HepG2 (cell line): ENCODE measurements at regions not wholly inside any gene's neighbourhood (a gene's known extent, or its start where the extent isn't known, plus 50 kb on each side); places are given as distances from the start of the nearest gene placed in this dataset.

Source experiments
- ATAC-seq: fragments of 200-7000 bp; cut with Tn5 transposase; 3 replicates; pipeline ENCODE4 v1.9.1; 2020; ENCODE audit warnings: mild to moderate bottlenecking, moderate library complexity
- BruUV-seq: library from RNA; stranded (reverse); fragments of 400-500 nt; replicated peaks from 2 replicates; lab custom pipeline; 2021; lab: Mats Ljungman, UMichigan
- CTCF ChIA-PET: fragments of 300-600 bp; formaldehyde crosslinking; extraction: SDS; loops from one replicate; lab custom pipeline; 2021; ENCODE audit warnings: low total read pairs, inconsistent platforms, low intra/inter-chr PET ratio; lab: Yijun Ruan, JAX
- POLR2A ChIA-PET: fragments of 350-600 bp; sonication (Branson Sonifier 250); formaldehyde crosslinking; loops from one replicate; lab custom pipeline; 2020; ENCODE audit warnings: antibody characterized with exemption, inconsistent platforms; lab: Yijun Ruan, JAX
- DNase-seq: peaks from one replicate; pipeline ENCODE4 v3.0.0-alpha.2; 2015; ENCODE audit warnings: low spot score
- FAIRE-seq: peaks from 3 replicates; lab custom pipeline; 2011; peaks lifted over from hg19 to GRCh38; lab: Jason Lieb, UNC
- H2AFZ ChIP-seq: one replicate; pipeline ENCODE4 v1.6.1; 2011; ENCODE audit warnings: low read length, inconsistent platforms
- H3K27ac ChIP-seq: fragments of 300-600 bp; 3 replicates; pipeline ENCODE4 v1.8.0; 2011; ENCODE audit warnings: mixed run types, mild to moderate bottlenecking, mixed read lengths, low read length, inconsistent platforms; ENCODE audit not compliant: insufficient read depth; ENCODE audit errors: extremely low read length
- H3K27me3 ChIP-seq, 2 experiments: fragments of 200-600 bp in 1 of 2; 2 replicates in 1 of 2; 3 replicates in 1 of 2; pipeline versions ENCODE4 v1.6.0 to v1.8.0; 2011; ENCODE audit warnings: low read length in 2 of 2, mild to moderate bottlenecking in 2 of 2, moderate library complexity in 2 of 2, inconsistent platforms in 1 of 2; ENCODE audit not compliant: insufficient read depth in 2 of 2, control insufficient read depth in 1 of 2
- H3K36me3 ChIP-seq, 2 experiments: fragments of 200-600 bp in 1 of 2; replicated peaks in 1 of 2; 2 replicates in 1 of 2; 3 replicates in 1 of 2; pipeline versions ENCODE4 v1.5.1 to v1.8.0; 2011; ENCODE audit warnings: low read length in 2 of 2, inconsistent platforms in 1 of 2; ENCODE audit not compliant: insufficient read depth in 2 of 2, control insufficient read depth in 1 of 2
- H3K4me1 ChIP-seq: 2 replicates; pipeline ENCODE4 v1.5.1; 2012; ENCODE audit warnings: low read length, inconsistent platforms; ENCODE audit not compliant: insufficient read depth
- H3K4me2 ChIP-seq: 2 replicates; pipeline ENCODE4 v1.6.0; 2011; ENCODE audit warnings: low read depth, low read length, inconsistent platforms
- H3K4me3 ChIP-seq, 3 experiments: fragments of 200-600 bp in 1 of 3; sonication (generic), shearing (Covaris generic) in 1 of 3; replicated peaks in 1 of 3; 2 replicates each; pipeline ENCODE4 v1.5.1; 2011 to 2016; ENCODE audit warnings: low read length in 3 of 3, inconsistent platforms in 2 of 3, low read depth in 2 of 3, mild to moderate bottlenecking in 2 of 3, control low read depth in 1 of 3, mixed read lengths in 1 of 3; ENCODE audit not compliant: insufficient read depth in 1 of 3
- H3K79me2 ChIP-seq: one replicate; pipeline ENCODE4 v1.6.1; 2011; ENCODE audit warnings: low read length, inconsistent platforms; ENCODE audit not compliant: insufficient read depth
- H3K9ac ChIP-seq: 2 replicates; pipeline ENCODE4 v1.6.0; 2011; ENCODE audit warnings: mild to moderate bottlenecking, low read depth, low read length, inconsistent platforms; ENCODE audit not compliant: insufficient read depth
- H3K9me3 ChIP-seq: 2 replicates; pipeline ENCODE4 v1.5.1; 2012; ENCODE audit warnings: mild to moderate bottlenecking, low read length
- H4K20me1 ChIP-seq: 2 replicates; pipeline ENCODE4 v1.6.0; 2011; ENCODE audit warnings: inconsistent platforms, mild to moderate bottlenecking, low read length, moderate library complexity; ENCODE audit not compliant: insufficient read depth
- ATRX ChIP-seq: sonication (generic); formaldehyde crosslinking; IDR thresholded peaks from 2 replicates; pipeline ENCODE4 v1.4.0; 2020; ENCODE audit warnings: missing genetic modification reagents, borderline replicate concordance
- HDAC6 ChIP-seq: fragments of 200-600 bp; sonication (generic); IDR thresholded peaks from 2 replicates; pipeline ENCODE4 v1.7.0; 2017; ENCODE audit warnings: mild to moderate bottlenecking, antibody characterized with exemption, low read length, low read depth
- PRMT3 ChIP-seq: sonication (generic); formaldehyde crosslinking; IDR thresholded peaks from 2 replicates; pipeline ENCODE4 v1.8.1; 2022; ENCODE audit warnings: low read depth, mild to moderate bottlenecking, moderate library complexity, missing genetic modification reagents, borderline replicate concordance
- REXO4 ChIP-seq: sonication (generic); formaldehyde crosslinking; IDR thresholded peaks from 2 replicates; pipeline ENCODE4 v1.8.0; 2022; ENCODE audit warnings: missing genetic modification reagents, mild to moderate bottlenecking, borderline replicate concordance
- ZNF337 ChIP-seq: sonication (generic); formaldehyde crosslinking; IDR thresholded peaks from 2 replicates; pipeline ENCODE4 v1.5.1; 2020; ENCODE audit warnings: missing genetic modification reagents, low read depth, mild to moderate bottlenecking, borderline replicate concordance
- ZNF451 ChIP-seq: sonication (generic); formaldehyde crosslinking; IDR thresholded peaks from 2 replicates; pipeline ENCODE4 v1.5.0; 2020; ENCODE audit warnings: mild to moderate bottlenecking, missing genetic modification reagents
- ZNF616 ChIP-seq: sonication (generic); formaldehyde crosslinking; IDR thresholded peaks from 2 replicates; pipeline ENCODE4 v1.5.0; 2020; ENCODE audit warnings: low read depth, mild to moderate bottlenecking, missing genetic modification reagents
- WGBS: methylation state at CpG from one replicate; pipeline ENCODE4 v1.1.6; 2017; ENCODE audit warnings: low lambda C conversion rate; 5-methylcytosine and 5-hydroxymethylcytosine counted together
- in situ Hi-C: cut with HindIII; loops from 2 replicates; pipeline ENCODE4 v1.10.0; 2017; ENCODE audit warnings: low pct_unique_long_range_greater_than_20kb; ENCODE audit not compliant: extremely low pct_ligation_motif_present
- intact Hi-C: fragments of 100-400 bp; cut with micrococcal nuclease; formaldehyde crosslinking; loops from one replicate; pipeline ENCODE4 v1.10.0; 2022; ENCODE audit not compliant: unreplicated experiment
- TF ChIP-seq, protein P1 (sequence below): sonication (generic); formaldehyde crosslinking; IDR thresholded peaks from 2 replicates; pipeline ENCODE4 v1.5.1; 2020; ENCODE audit warnings: missing genetic modification reagents, mild to moderate bottlenecking, borderline replicate concordance

GRCh38 chr14:45787167-45787566, 534.2 kb upstream of the MIS18BP1 start:
- no TSS peak for BruUV-seq
- H3K4me1 ChIP-seq = no peaks in the 10 kb centered on the region
- H4K20me1 ChIP-seq = no peaks in the 10 kb centered on the region
- H3K36me3 ChIP-seq = no peaks in the 10 kb centered on the region
- DNase-seq (no peak), ATAC-seq (no peak), FAIRE-seq (no peak)
- no peak overlapping the region for H3K4me2 ChIP-seq
- no peak overlapping the region for H3K9ac ChIP-seq
- ChIA-PET CTCF (no interaction called here), POLR2A (no interaction called here)
- H3K9me3 ChIP-seq = peaks cover 82% of the 10 kb centered on the region
- no peak overlapping the region for H3K4me3 ChIP-seq
- H3K79me2 ChIP-seq = no peaks in the 10 kb centered on the region
- no peak overlapping the region for H2AFZ ChIP-seq
- WGBS = 0% methylated on average over 2 of the region's 2 CpGs
- intact Hi-C loops (no loop called here), in situ Hi-C loops (no loop called here)
- TF ChIP-seq ZNF616 (peak; percentile 99), ATRX (CRISPR knock-in tag) (no peak)
- no peak overlapping the region for H3K27ac ChIP-seq
- H3K27me3 ChIP-seq = no peaks in the 10 kb centered on the region

- H3K36me3 ChIP-seq = no peaks in the 10 kb centered on the region
- FAIRE-seq (no peak), DNase-seq (no peak), ATAC-seq (no peak)
- POLR2A ChIA-PET = no interaction called here
- BruUV-seq = no TSS peak
- no peaks in the 10 kb centered on the region for H3K79me2 ChIP-seq
- no peak overlapping the region for H3K4me3 ChIP-seq
- TF ChIP-seq REXO4 (CRISPR knock-in tag) = no peak
- no peak for TF ChIP-seq ZNF451
- no peak for TF ChIP-seq ZNF337 (CRISPR knock-in tag)
- TF ChIP-seq PRMT3 (CRISPR knock-in tag) = no peak
- TF ChIP-seq, protein P1, sequence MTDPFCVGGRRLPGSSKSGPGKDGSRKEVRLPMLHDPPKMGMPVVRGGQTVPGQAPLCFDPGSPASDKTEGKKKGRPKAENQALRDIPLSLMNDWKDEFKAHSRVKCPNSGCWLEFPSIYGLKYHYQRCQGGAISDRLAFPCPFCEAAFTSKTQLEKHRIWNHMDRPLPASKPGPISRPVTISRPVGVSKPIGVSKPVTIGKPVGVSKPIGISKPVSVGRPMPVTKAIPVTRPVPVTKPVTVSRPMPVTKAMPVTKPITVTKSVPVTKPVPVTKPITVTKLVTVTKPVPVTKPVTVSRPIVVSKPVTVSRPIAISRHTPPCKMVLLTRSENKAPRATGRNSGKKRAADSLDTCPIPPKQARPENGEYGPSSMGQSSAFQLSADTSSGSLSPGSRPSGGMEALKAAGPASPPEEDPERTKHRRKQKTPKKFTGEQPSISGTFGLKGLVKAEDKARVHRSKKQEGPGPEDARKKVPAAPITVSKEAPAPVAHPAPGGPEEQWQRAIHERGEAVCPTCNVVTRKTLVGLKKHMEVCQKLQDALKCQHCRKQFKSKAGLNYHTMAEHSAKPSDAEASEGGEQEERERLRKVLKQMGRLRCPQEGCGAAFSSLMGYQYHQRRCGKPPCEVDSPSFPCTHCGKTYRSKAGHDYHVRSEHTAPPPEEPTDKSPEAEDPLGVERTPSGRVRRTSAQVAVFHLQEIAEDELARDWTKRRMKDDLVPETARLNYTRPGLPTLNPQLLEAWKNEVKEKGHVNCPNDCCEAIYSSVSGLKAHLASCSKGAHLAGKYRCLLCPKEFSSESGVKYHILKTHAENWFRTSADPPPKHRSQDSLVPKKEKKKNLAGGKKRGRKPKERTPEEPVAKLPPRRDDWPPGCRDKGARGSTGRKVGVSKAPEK (CRISPR knock-in tag) = no peak
- no peak for TF ChIP-seq HDAC6
- intact Hi-C loops (no loop called here), in situ Hi-C loops (no loop called here)
- CTCF ChIA-PET = no interaction called here
- no peak overlapping the region for H2AFZ ChIP-seq
- H3K4me2 ChIP-seq = no peak overlapping the region
- H3K4me1 ChIP-seq = no peaks in the 10 kb centered on the region
- H3K27me3 ChIP-seq = no peaks in the 10 kb centered on the region
- H4K20me1 ChIP-seq = no peaks in the 10 kb centered on the region
- no peak overlapping the region for H3K27ac ChIP-seq
- H3K9ac ChIP-seq = no peak overlapping the region
- WGBS = 0% methylated on average over 1 of the region's 1 CpG
- H3K9me3 ChIP-seq = peaks cover 82% of the 10 kb centered on the region
These were observed 533.3 kb upstream of the MIS18BP1 start for GRCh38 chr14:45786266-45786665.
